Loucy (cell line): ENCODE measurements at regions not wholly inside any gene's neighbourhood (a gene's known extent, or its start where the extent isn't known, plus 50 kb on each side); places are given as distances from the start of the nearest gene placed in this dataset.
"Not testable (repeated sequence)": the region's sequence is repeated elsewhere in the genome, so short reads cannot be mapped to it uniquely, and the experiment has no call there.

ENCODE experiments used
- H2AFZ ChIP-seq: fragments of 200-600 bp; sonication (generic); 2 replicates; pipeline ENCODE4 v1.6.0; 2016; ENCODE audit warnings: antibody characterized with exemption, mild to moderate bottlenecking, low read length, moderate library complexity
- H3F3A ChIP-seq: fragments of 200-600 bp; 2 replicates; pipeline ENCODE4 v1.6.0; 2016; ENCODE audit warnings: antibody characterized with exemption, low read depth, mild to moderate bottlenecking
- H3K27me3 ChIP-seq: fragments of 200-600 bp; sonication (generic); 2 replicates; pipeline ENCODE4 v1.6.1; 2014; ENCODE audit warnings: low read length, mild to moderate bottlenecking; ENCODE audit not compliant: insufficient read depth, poor library complexity, severe bottlenecking
- H3K36me3 ChIP-seq: fragments of 200-600 bp; sonication (generic); 2 replicates; pipeline ENCODE4 v1.6.1; 2016; ENCODE audit warnings: low read length; ENCODE audit not compliant: insufficient read depth
- H3K4me1 ChIP-seq: fragments of 200-600 bp; sonication (generic); 2 replicates; pipeline ENCODE4 v1.5.1; 2014; ENCODE audit warnings: low read length, mild to moderate bottlenecking; ENCODE audit not compliant: insufficient read depth, poor library complexity, severe bottlenecking
- H3K4me2 ChIP-seq: fragments of 200-600 bp; sonication (generic); 2 replicates; pipeline ENCODE4 v1.6.0; 2014; ENCODE audit warnings: antibody characterized with exemption, low read length, low read depth, mild to moderate bottlenecking; ENCODE audit not compliant: poor library complexity, severe bottlenecking
- H3K4me3 ChIP-seq: fragments of 200-600 bp; sonication (generic); 2 replicates; pipeline ENCODE4 v1.5.1; 2014; ENCODE audit warnings: low read length, mild to moderate bottlenecking, mixed read lengths; ENCODE audit not compliant: poor library complexity, severe bottlenecking
- H3K79me2 ChIP-seq: fragments of 200-600 bp; sonication (generic); 2 replicates; pipeline ENCODE4 v1.6.1; 2014; ENCODE audit warnings: low read length; ENCODE audit not compliant: insufficient read depth
- H3K9ac ChIP-seq: fragments of 200-600 bp; sonication (generic); 2 replicates; pipeline ENCODE4 v1.6.0; 2014; ENCODE audit warnings: mild to moderate bottlenecking, low read depth, low read length, moderate library complexity; ENCODE audit not compliant: poor library complexity, severe bottlenecking
- H3K9me2 ChIP-seq: fragments of 200-600 bp; sonication (generic); replicated peaks from 2 replicates; pipeline ENCODE4 v1.6.1; 2016; ENCODE audit warnings: low read depth, low read length, mixed read lengths
- H3K9me3 ChIP-seq: fragments of 200-600 bp; sonication (generic); 2 replicates; pipeline ENCODE4 v1.6.1; 2014; ENCODE audit warnings: mild to moderate bottlenecking, antibody characterized with exemption, low read length, low read depth; ENCODE audit not compliant: insufficient read depth
- H4K20me1 ChIP-seq: fragments of 200-600 bp; sonication (generic); 2 replicates; pipeline ENCODE4 v1.6.0; 2014; ENCODE audit warnings: antibody characterized with exemption, low read length, mild to moderate bottlenecking; ENCODE audit not compliant: insufficient read depth, poor library complexity, severe bottlenecking
- CTCF ChIP-seq: fragments of 200-600 bp; sonication (generic); conservative IDR thresholded peaks from 2 replicates; pipeline ENCODE4 v1.5.1; 2014; ENCODE audit warnings: mild to moderate bottlenecking, antibody characterized with exemption, low read length
- EZH2phosphoT487 ChIP-seq: fragments of 200-600 bp; IDR thresholded peaks from 2 replicates; pipeline ENCODE4 v1.6.1; 2018; ENCODE audit warnings: antibody characterized with exemption, mild to moderate bottlenecking, moderate library complexity, borderline replicate concordance

- Histone ChIP-seq H2AFZ (no peak overlapping the region), H3K9ac (no peak overlapping the region), H3F3A (no peaks in the 10 kb centered on the region), H3K27me3 (no peaks in the 10 kb centered on the region), H3K36me3 (no peaks in the 10 kb centered on the region), H4K20me1 (no peaks in the 10 kb centered on the region), H3K9me2 (no peaks in the 10 kb centered on the region), H3K9me3 (no peaks in the 10 kb centered on the region), H3K4me1 (no peaks in the 10 kb centered on the region), H3K4me2 (no peak overlapping the region), H3K79me2 (no peaks in the 10 kb centered on the region), H3K4me3 (no peak overlapping the region)
- no peak for TF ChIP-seq CTCF
- TF ChIP-seq EZH2phosphoT487: no peak
Observed at GRCh38 chr2:167783261-167784083, 463.9 kb downstream of the STK39 start.

- H3K79me2 ChIP-seq, H3K4me2 ChIP-seq, H3F3A ChIP-seq, H3K4me3 ChIP-seq, H3K36me3 ChIP-seq, H3K9ac ChIP-seq, H3K4me1 ChIP-seq, H3K27me3 ChIP-seq, H3K9me2 ChIP-seq, H2AFZ ChIP-seq, H4K20me1 ChIP-seq, H3K9me3 ChIP-seq: not testable (repeated sequence)
Observed at GRCh38 chr2:167781629-167782028, 465.8 kb downstream of the STK39 start.

- H3K9me3 ChIP-seq: no peaks in the 10 kb centered on the region
- TF ChIP-seq CTCF (no peak), EZH2phosphoT487 (no peak)
- no peaks in the 10 kb centered on the region for H3K36me3 ChIP-seq
- no peak overlapping the region for H3K9ac ChIP-seq
- no peak overlapping the region for H3K4me2 ChIP-seq
- no peaks in the 10 kb centered on the region for H3K27me3 ChIP-seq
- H3K79me2 ChIP-seq: no peaks in the 10 kb centered on the region
- H4K20me1 ChIP-seq: no peaks in the 10 kb centered on the region
- H3F3A ChIP-seq: no peaks in the 10 kb centered on the region
- H3K4me1 ChIP-seq: no peaks in the 10 kb centered on the region
- no peaks in the 10 kb centered on the region for H3K9me2 ChIP-seq
- no peak overlapping the region for H3K4me3 ChIP-seq
- no peak overlapping the region for H2AFZ ChIP-seq
Observed at GRCh38 chr2:167776359-167776758, 471.0 kb downstream of the STK39 start.

GRCh38 chr2:167771628-167772027 lies 475.8 kb downstream of the STK39 start:
- H3K9ac ChIP-seq: no peak overlapping the region
- no peaks in the 10 kb centered on the region for H4K20me1 ChIP-seq
- H3K79me2 ChIP-seq: no peaks in the 10 kb centered on the region
- H3K4me3 ChIP-seq: no peak overlapping the region
- no peaks in the 10 kb centered on the region for H3F3A ChIP-seq
- H3K27me3 ChIP-seq: no peaks in the 10 kb centered on the region
- H3K4me2 ChIP-seq: no peak overlapping the region
- H3K9me2 ChIP-seq: 0 out of 2 replicates have a peak, but pooled peaks cover 4% of the 10 kb centered on the region
- H3K4me1 ChIP-seq: no peaks in the 10 kb centered on the region
- H3K9me3 ChIP-seq: no peaks in the 10 kb centered on the region
- no peak for TF ChIP-seq CTCF
- no peak for TF ChIP-seq EZH2phosphoT487
- no peaks in the 10 kb centered on the region for H3K36me3 ChIP-seq
- H2AFZ ChIP-seq: no peak overlapping the region
